Neural crest cell (in vitro differentiated cells): ENCODE measurements at regions not wholly inside any gene's neighbourhood (a gene's known extent, or its start where the extent isn't known, plus 50 kb on each side); places are given as distances from the start of the nearest gene placed in this dataset.

Experiments
- DNase-seq: peaks from one replicate; pipeline ENCODE4 v3.0.0; 2021; ENCODE audit warnings: low read depth, mixed read lengths, low spot score
- H3K27ac Mint-ChIP-seq: one replicate; pipeline ENCODE4 v1.8.0; 2021; ENCODE audit warnings: mild to moderate bottlenecking, mixed read lengths; ENCODE audit not compliant: unreplicated experiment
- H3K27me3 Mint-ChIP-seq: 2 replicates; pipeline ENCODE4 v1.8.0; 2021; ENCODE audit warnings: low read depth, mild to moderate bottlenecking, mixed read lengths
- H3K36me3 Mint-ChIP-seq: 2 replicates; pipeline ENCODE4 v1.8.0; 2021; ENCODE audit warnings: low read depth, mild to moderate bottlenecking, mixed read lengths
- H3K4me1 Mint-ChIP-seq: 2 replicates; pipeline ENCODE4 v1.8.0; 2021; ENCODE audit warnings: mixed read lengths
- H3K4me3 Mint-ChIP-seq: one replicate; pipeline ENCODE4 v1.8.0; 2021; ENCODE audit warnings: mild to moderate bottlenecking, mixed read lengths
- H3K9me3 Mint-ChIP-seq: 2 replicates; pipeline ENCODE4 v1.8.0; 2021; ENCODE audit warnings: mixed read lengths
- CTCF ChIP-seq: fragments of 200-600 bp; sonication (generic); conservative IDR thresholded peaks from 2 replicates; pipeline ENCODE4 v1.5.0; 2021; ENCODE audit warnings: antibody characterized with exemption, mild to moderate bottlenecking

GRCh38 chr5:17882760-17883488 is 248.7 kb downstream of the TAF11L14 start:
- Mint-ChIP-seq H3K4me1 (no peaks in the 10 kb centered on the region), H3K4me3 (no peak overlapping the region), H3K9me3 (peaks cover 7% of the 10 kb centered on the region), H3K27me3 (no peaks in the 10 kb centered on the region), H3K36me3 (no peaks in the 10 kb centered on the region), H3K27ac (no peak overlapping the region)
- DNase-seq, result no peak
- no peak for TF ChIP-seq CTCF

GRCh38 chr5:17888155-17888554 is 253.9 kb downstream of the TAF11L14 start:
- no peak for DNase-seq
- no peaks in the 10 kb centered on the region for H3K36me3 Mint-ChIP-seq
- H3K4me3 Mint-ChIP-seq, result no peak overlapping the region
- H3K27me3 Mint-ChIP-seq, result no peaks in the 10 kb centered on the region
- TF ChIP-seq CTCF, result no peak
- no peaks in the 10 kb centered on the region for H3K9me3 Mint-ChIP-seq
- H3K27ac Mint-ChIP-seq, result no peak overlapping the region
- H3K4me1 Mint-ChIP-seq, result no peaks in the 10 kb centered on the region

- Mint-ChIP-seq H3K4me1 (no peaks in the 10 kb centered on the region), H3K4me3 (no peak overlapping the region), H3K36me3 (no peaks in the 10 kb centered on the region), H3K27ac (no peak overlapping the region), H3K27me3 (no peaks in the 10 kb centered on the region), H3K9me3 (no peaks in the 10 kb centered on the region)
- no peak for TF ChIP-seq CTCF
- DNase-seq, result no peak
These were observed 256.2 kb downstream of the TAF11L14 start for GRCh38 chr5:17890501-17890900.

- no peaks in the 10 kb centered on the region for H3K9me3 Mint-ChIP-seq
- no peak for TF ChIP-seq CTCF
- no peaks in the 10 kb centered on the region for H3K4me1 Mint-ChIP-seq
- DNase-seq, result no peak
- H3K27ac Mint-ChIP-seq, result no peak overlapping the region
- H3K4me3 Mint-ChIP-seq, result no peak overlapping the region
- no peaks in the 10 kb centered on the region for H3K27me3 Mint-ChIP-seq
- no peaks in the 10 kb centered on the region for H3K36me3 Mint-ChIP-seq
These were observed 257.6 kb downstream of the TAF11L14 start for GRCh38 chr5:17891881-17892280.

GRCh38 chr5:17893026-17893635 is 258.9 kb downstream of the TAF11L14 start:
- no peak overlapping the region for H3K4me3 Mint-ChIP-seq
- no peaks in the 10 kb centered on the region for H3K36me3 Mint-ChIP-seq
- no peak overlapping the region for H3K27ac Mint-ChIP-seq
- H3K27me3 Mint-ChIP-seq, result no peaks in the 10 kb centered on the region
- no peak for TF ChIP-seq CTCF
- H3K9me3 Mint-ChIP-seq, result no peaks in the 10 kb centered on the region
- H3K4me1 Mint-ChIP-seq, result no peaks in the 10 kb centered on the region
- no peak for DNase-seq
